SK-N-SH (cell line): ENCODE measurements at regions not wholly inside any gene's neighbourhood (a gene's known extent, or its start where the extent isn't known, plus 50 kb on each side); places are given as distances from the start of the nearest gene placed in this dataset.

Source experiments
- CTCF ChIA-PET: fragments of 300-600, 350-600 bp; formaldehyde crosslinking; extraction: SDS; loops from one replicate; lab custom pipeline; 2021; lab: Yijun Ruan, JAX
- POLR2A ChIA-PET: fragments of 350-600 bp; sonication (Branson Sonifier 250); formaldehyde crosslinking; extraction: SDS; loops from one replicate; lab custom pipeline; 2020; ENCODE audit warnings: antibody characterized with exemption, inconsistent platforms; lab: Yijun Ruan, JAX
- DNase-seq: peaks from one replicate; pipeline ENCODE4 v3.0.0; 2012
- H2AFZ ChIP-seq: fragments of 200-600 bp; sonication (generic); 2 replicates; pipeline ENCODE4 v1.8.1; 2016; ENCODE audit warnings: antibody characterized with exemption, mild to moderate bottlenecking, low read depth
- H3F3A ChIP-seq: fragments of 200-600 bp; sonication (generic); replicated peaks from 2 replicates; pipeline ENCODE3; 2016; ENCODE audit warnings: antibody characterized with exemption, mild to moderate bottlenecking; ENCODE audit not compliant: insufficient read depth
- H3K27ac ChIP-seq, 2 experiments: fragments of 200-500 bp in 1 of 2; fragments of 200-600 bp in 1 of 2; sonication (Bioruptor generic) in 1 of 2; sonication (generic), shearing (Covaris generic) in 1 of 2; 2 replicates each; pipeline versions ENCODE4 v1.5.1 to v1.6.1; 2014 to 2016; ENCODE audit warnings: low read depth in 2 of 2, inconsistent platforms in 1 of 2, low read length in 1 of 2, mild to moderate bottlenecking in 1 of 2, mixed read lengths in 1 of 2
- H3K27me3 ChIP-seq: fragments of 200-600 bp; sonication (generic), shearing (Covaris generic); 2 replicates; pipeline ENCODE4 v1.6.1; 2016; ENCODE audit warnings: mixed run types; ENCODE audit not compliant: insufficient read depth
- H3K36me3 ChIP-seq, 2 experiments: fragments of 200-500 bp in 1 of 2; fragments of 200-600 bp in 1 of 2; sonication (Bioruptor generic) in 1 of 2; sonication (generic) in 1 of 2; replicated peaks in 1 of 2; 2 replicates each; pipeline versions ENCODE3 to v1.5.1; 2014 to 2016; ENCODE audit warnings: low read length in 1 of 2, mild to moderate bottlenecking in 1 of 2; ENCODE audit not compliant: insufficient read depth in 2 of 2, control insufficient read depth in 1 of 2
- H3K4me1 ChIP-seq, 2 experiments: fragments of 200-500 bp in 1 of 2; fragments of 200-600 bp in 1 of 2; sonication (Bioruptor generic) in 1 of 2; sonication (generic), shearing (Covaris generic) in 1 of 2; 2 replicates each; pipeline versions ENCODE4 v1.5.1 to v1.6.1; 2014 to 2016; ENCODE audit warnings: low read depth in 1 of 2, low read length in 1 of 2, mixed run types in 1 of 2; ENCODE audit not compliant: insufficient read depth in 2 of 2, control insufficient read depth in 1 of 2
- H3K4me2 ChIP-seq: fragments of 200-600 bp; sonication (generic), shearing (Covaris generic); 2 replicates; pipeline ENCODE4 v1.6.1; 2017; ENCODE audit warnings: mixed run types
- H3K4me3 ChIP-seq, 2 experiments: fragments of 200-500 bp in 1 of 2; fragments of 200-600 bp in 1 of 2; sonication (Bioruptor generic) in 1 of 2; sonication (generic), shearing (Covaris generic) in 1 of 2; 2 replicates each; pipeline versions ENCODE4 v1.5.1 to v1.8.1; 2014 to 2016; ENCODE audit warnings: low read depth in 2 of 2, inconsistent platforms in 1 of 2, low read length in 1 of 2, mild to moderate bottlenecking in 1 of 2, mixed read lengths in 1 of 2, moderate library complexity in 1 of 2
- H3K79me2 ChIP-seq: fragments of 200-600 bp; sonication (generic); 2 replicates; pipeline ENCODE4 v1.8.1; 2017; ENCODE audit warnings: mild to moderate bottlenecking; ENCODE audit not compliant: insufficient read depth
- H3K9ac ChIP-seq: fragments of 200-600 bp; sonication (generic); 2 replicates; pipeline ENCODE4 v1.6.1; 2017; ENCODE audit warnings: mixed run types
- H3K9me2 ChIP-seq: fragments of 200-600 bp; sonication (generic); 2 replicates; pipeline ENCODE4 v1.6.1; 2017; ENCODE audit warnings: mixed run types
- H3K9me3 ChIP-seq: fragments of 200-600 bp; sonication (generic); 2 replicates; pipeline ENCODE4 v1.6.1; 2017; ENCODE audit warnings: mixed run types, mild to moderate bottlenecking, moderate library complexity
- H4K20me1 ChIP-seq: fragments of 200-600 bp; sonication (generic); 2 replicates; pipeline ENCODE4 v1.6.1; 2017; ENCODE audit warnings: mild to moderate bottlenecking, mixed run types; ENCODE audit not compliant: insufficient read depth
- EP300 ChIP-seq, 2 experiments: IDR thresholded peaks; 2 replicates each; pipeline versions ENCODE4 v1.4.0 to v1.6.1; 2012; ENCODE audit warnings: borderline replicate concordance in 1 of 2, low read depth in 1 of 2, low read length in 1 of 2
- FOXJ3 ChIP-seq: sonication (generic); formaldehyde crosslinking; IDR thresholded peaks from 2 replicates; pipeline ENCODE4 v1.5.1; 2020; ENCODE audit warnings: mild to moderate bottlenecking, missing genetic modification reagents
- GATA2 ChIP-seq: sonication (generic); formaldehyde crosslinking; IDR thresholded peaks from 2 replicates; pipeline ENCODE4 v1.5.0; 2020; ENCODE audit warnings: mild to moderate bottlenecking, missing genetic modification reagents
- JUND ChIP-seq: IDR thresholded peaks from 2 replicates; pipeline ENCODE4 v1.4.0; 2012
- MEF2A ChIP-seq: IDR thresholded peaks from 2 replicates; pipeline ENCODE4 v1.4.0; 2012; ENCODE audit warnings: low read depth, borderline replicate concordance
- MXI1 ChIP-seq: IDR thresholded peaks from 2 replicates; pipeline ENCODE4 v1.6.1; 2012; ENCODE audit warnings: mild to moderate bottlenecking, low read depth, low read length, improper control_type of control experiment
- POLR2AphosphoS5 ChIP-seq: IDR thresholded peaks from 2 replicates; pipeline ENCODE4 v1.6.1; 2012; ENCODE audit warnings: low read depth, low read length
- RAD21 ChIP-seq: IDR thresholded peaks from 2 replicates; pipeline ENCODE4 v1.6.1; 2012; ENCODE audit warnings: mild to moderate bottlenecking, low read length
- TCF12 ChIP-seq: IDR thresholded peaks from 2 replicates; pipeline ENCODE4 v1.4.0; 2012
- YY1 ChIP-seq: IDR thresholded peaks from 2 replicates; pipeline ENCODE4 v1.4.0; 2012; ENCODE audit warnings: low read depth, mild to moderate bottlenecking
- WGBS: methylation state at CpG from one replicate; pipeline ENCODE4 v1.1.6; 2017; ENCODE audit warnings: low lambda C conversion rate; 5-methylcytosine and 5-hydroxymethylcytosine counted together
- TF ChIP-seq, protein P1 (sequence below): IDR thresholded peaks from 2 replicates; pipeline ENCODE4 v1.4.0; 2012; ENCODE audit warnings: low read depth, borderline replicate concordance
- TF ChIP-seq, protein P2 (sequence below): IDR thresholded peaks from 2 replicates; pipeline ENCODE4 v1.4.0; 2012; ENCODE audit warnings: low read depth
- TF ChIP-seq, protein P3 (sequence below): IDR thresholded peaks from 2 replicates; pipeline ENCODE4; 2012
- TF ChIP-seq, protein P4 (sequence below): IDR thresholded peaks from 2 replicates; pipeline ENCODE4 v1.4.0; 2012; ENCODE audit warnings: low read depth, borderline replicate concordance
- TF ChIP-seq, protein P5 (sequence below): fragments of 150-350 bp; IDR thresholded peaks from 2 replicates; pipeline ENCODE4 v1.6.1; 2016; ENCODE audit warnings: mild to moderate bottlenecking, low read depth, low read length

DNA sequence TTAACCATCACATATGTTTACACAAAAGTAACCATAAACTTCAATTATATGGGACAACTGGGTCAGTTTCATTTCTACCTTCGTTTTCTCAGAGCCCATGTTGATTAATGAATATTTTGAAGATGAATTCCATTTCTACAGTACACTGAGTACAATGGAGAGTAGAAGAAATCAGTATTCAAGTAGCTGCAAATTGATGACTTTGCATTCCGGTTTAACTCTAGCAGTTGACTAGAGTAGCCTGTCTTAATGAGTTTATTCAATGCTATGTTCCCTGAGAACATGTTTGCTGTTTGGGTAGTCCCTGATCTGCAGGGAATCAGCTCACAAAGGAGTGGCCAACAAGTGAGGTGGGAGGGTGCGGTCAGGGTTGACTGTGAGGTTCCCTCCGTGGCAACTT lies 168.3 kb downstream of the TRIML1 start (continued):
- TF ChIP-seq, protein P1, sequence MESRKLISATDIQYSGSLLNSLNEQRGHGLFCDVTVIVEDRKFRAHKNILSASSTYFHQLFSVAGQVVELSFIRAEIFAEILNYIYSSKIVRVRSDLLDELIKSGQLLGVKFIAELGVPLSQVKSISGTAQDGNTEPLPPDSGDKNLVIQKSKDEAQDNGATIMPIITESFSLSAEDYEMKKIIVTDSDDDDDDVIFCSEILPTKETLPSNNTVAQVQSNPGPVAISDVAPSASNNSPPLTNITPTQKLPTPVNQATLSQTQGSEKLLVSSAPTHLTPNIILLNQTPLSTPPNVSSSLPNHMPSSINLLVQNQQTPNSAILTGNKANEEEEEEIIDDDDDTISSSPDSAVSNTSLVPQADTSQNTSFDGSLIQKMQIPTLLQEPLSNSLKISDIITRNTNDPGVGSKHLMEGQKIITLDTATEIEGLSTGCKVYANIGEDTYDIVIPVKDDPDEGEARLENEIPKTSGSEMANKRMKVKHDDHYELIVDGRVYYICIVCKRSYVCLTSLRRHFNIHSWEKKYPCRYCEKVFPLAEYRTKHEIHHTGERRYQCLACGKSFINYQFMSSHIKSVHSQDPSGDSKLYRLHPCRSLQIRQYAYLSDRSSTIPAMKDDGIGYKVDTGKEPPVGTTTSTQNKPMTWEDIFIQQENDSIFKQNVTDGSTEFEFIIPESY = no peak
- TF ChIP-seq EP300 (IDR thresholded peaks at IDR 0.05; ENCODE audit: borderline replicate concordance in 1 of 2, low read depth in 1 of 2, low read length in 1 of 2) (no peak), POLR2AphosphoS5 (no peak)
- TF ChIP-seq, protein P2, sequence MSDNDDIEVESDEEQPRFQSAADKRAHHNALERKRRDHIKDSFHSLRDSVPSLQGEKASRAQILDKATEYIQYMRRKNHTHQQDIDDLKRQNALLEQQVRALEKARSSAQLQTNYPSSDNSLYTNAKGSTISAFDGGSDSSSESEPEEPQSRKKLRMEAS = no peak

DNA sequence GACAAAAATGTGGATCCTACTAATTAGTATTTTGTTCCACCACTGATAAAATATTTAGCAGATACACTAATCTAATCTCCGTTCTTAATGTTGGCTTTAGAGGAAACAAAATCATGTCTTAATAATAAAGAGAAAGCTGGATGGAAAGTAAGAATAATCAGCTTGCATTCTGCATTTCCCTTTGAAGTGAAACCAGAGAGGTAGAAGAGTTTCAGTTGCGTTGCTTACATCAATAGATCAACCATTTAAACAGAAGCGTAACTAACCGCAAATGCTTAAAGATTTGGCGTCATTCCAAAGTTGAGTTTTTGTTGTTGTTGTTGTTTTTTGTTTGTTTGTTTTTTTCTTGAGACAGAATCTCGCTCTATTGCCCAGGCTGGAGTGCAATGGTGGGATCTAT lies 168.9 kb downstream of the TRIML1 start:
- Histone ChIP-seq H2AFZ (no peak overlapping the region), H3K79me2 (no peaks in the 10 kb centered on the region), H3K9me2 (no peaks in the 10 kb centered on the region), H3K36me3 (no peaks in the 10 kb centered on the region), H4K20me1 (no peaks in the 10 kb centered on the region), H3K4me2 (no peak overlapping the region), H3K4me1 (no peaks in the 10 kb centered on the region), H3F3A (no peaks in the 10 kb centered on the region), H3K9ac (no peak overlapping the region), H3K4me3 (no peak overlapping the region), H3K9me3 (no peaks in the 10 kb centered on the region), H3K27ac (no peak overlapping the region), H3K27me3 (no peaks in the 10 kb centered on the region)
- 36% methylated on average over 6 of the region's 6 CpGs for WGBS
- DNase-seq = no peak
- ChIA-PET POLR2A (no interaction called here), CTCF (no interaction called here)
- TF ChIP-seq FOXJ3 (CRISPR knock-in tag) (no peak), POLR2AphosphoS5 (no peak), EP300 (IDR thresholded peaks at IDR 0.05; ENCODE audit: borderline replicate concordance in 1 of 2, low read depth in 1 of 2, low read length in 1 of 2) (no peak), RAD21 (no peak), GATA2 (CRISPR knock-in tag) (no peak), JUND (no peak), MXI1 (no peak), YY1 (no peak), MEF2A (no peak), TCF12 (no peak)
- TF ChIP-seq, protein P1 = no peak
- TF ChIP-seq, protein P3, sequence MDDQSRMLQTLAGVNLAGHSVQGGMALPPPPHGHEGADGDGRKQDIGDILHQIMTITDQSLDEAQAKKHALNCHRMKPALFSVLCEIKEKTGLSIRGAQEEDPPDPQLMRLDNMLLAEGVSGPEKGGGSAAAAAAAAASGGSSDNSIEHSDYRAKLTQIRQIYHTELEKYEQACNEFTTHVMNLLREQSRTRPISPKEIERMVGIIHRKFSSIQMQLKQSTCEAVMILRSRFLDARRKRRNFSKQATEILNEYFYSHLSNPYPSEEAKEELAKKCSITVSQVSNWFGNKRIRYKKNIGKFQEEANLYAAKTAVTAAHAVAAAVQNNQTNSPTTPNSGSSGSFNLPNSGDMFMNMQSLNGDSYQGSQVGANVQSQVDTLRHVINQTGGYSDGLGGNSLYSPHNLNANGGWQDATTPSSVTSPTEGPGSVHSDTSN = no peak
- TF ChIP-seq, protein P4, sequence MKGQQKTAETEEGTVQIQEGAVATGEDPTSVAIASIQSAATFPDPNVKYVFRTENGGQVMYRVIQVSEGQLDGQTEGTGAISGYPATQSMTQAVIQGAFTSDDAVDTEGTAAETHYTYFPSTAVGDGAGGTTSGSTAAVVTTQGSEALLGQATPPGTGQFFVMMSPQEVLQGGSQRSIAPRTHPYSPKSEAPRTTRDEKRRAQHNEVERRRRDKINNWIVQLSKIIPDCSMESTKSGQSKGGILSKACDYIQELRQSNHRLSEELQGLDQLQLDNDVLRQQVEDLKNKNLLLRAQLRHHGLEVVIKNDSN = no peak
- TF ChIP-seq, protein P5, sequence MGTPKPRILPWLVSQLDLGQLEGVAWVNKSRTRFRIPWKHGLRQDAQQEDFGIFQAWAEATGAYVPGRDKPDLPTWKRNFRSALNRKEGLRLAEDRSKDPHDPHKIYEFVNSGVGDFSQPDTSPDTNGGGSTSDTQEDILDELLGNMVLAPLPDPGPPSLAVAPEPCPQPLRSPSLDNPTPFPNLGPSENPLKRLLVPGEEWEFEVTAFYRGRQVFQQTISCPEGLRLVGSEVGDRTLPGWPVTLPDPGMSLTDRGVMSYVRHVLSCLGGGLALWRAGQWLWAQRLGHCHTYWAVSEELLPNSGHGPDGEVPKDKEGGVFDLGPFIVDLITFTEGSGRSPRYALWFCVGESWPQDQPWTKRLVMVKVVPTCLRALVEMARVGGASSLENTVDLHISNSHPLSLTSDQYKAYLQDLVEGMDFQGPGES = no peak
